ENCODE measurements at regions not wholly inside any gene's neighbourhood (a gene's known extent, or its start where the extent isn't known, plus 50 kb on each side); places are given as distances from the start of the nearest gene placed in this dataset.

- H3K4me3 ChIP-seq, result no peak overlapping the region
- no peak overlapping the region for H3K4me2 ChIP-seq
- H4K20me1 ChIP-seq, result no peaks in the 10 kb centered on the region
- H3K9me3 ChIP-seq (replicated peaks in 1 of 11), result 0 out of 22 replicates have a peak, but pooled peaks cover 0 to 4% (median 0%) of the 10 kb centered on the region in 11 experiments
- no peak for TF ChIP-seq Cebpa-rat (IDR thresholded peaks at IDR 0.05)
- no peak overlapping the region for H3K27ac ChIP-seq
- H3K36me3 ChIP-seq, result no peaks in the 10 kb centered on the region
- no peaks in the 10 kb centered on the region for H3K27me3 ChIP-seq
- H3K9ac ChIP-seq, result no peak overlapping the region
- H3K4me1 ChIP-seq, result peaks cover 0 to 7% (median 1%) of the 10 kb centered on the region in 10 experiments; a peak in 2 of 20 replicates
These were observed 271.1 kb upstream of the CLEC14A start for GRCh38 chr14:38526826-38527501.

GRCh38 chr14:38524636-38525509 lies 269.0 kb upstream of the CLEC14A start:
- Histone ChIP-seq H3K4me2 (no peak overlapping the region), H3K27ac (no peak overlapping the region), H4K20me1 (no peaks in the 10 kb centered on the region)

GRCh38 chr14:38522724-38523123 lies 266.8 kb upstream of the CLEC14A start:
- Histone ChIP-seq H3K4me3 (no peak overlapping the region), H3K27me3 (no peaks in the 10 kb centered on the region), H3K9ac (no peak overlapping the region), H3K4me2 (0 out of 22 replicates have a peak overlapping the region, but pooled peaks of 1 of the 11 experiments have one; percentile 11), H3K27ac (no peak overlapping the region), H3K36me3 (no peaks in the 10 kb centered on the region), H3K4me1 (peaks cover 0 to 7% (median 0%) of the 10 kb centered on the region in 10 experiments; a peak in 2 of 20 replicates), H3K9me3 (replicated peaks in 1 of 11) (no peaks in the 10 kb centered on the region), H4K20me1 (no peaks in the 10 kb centered on the region)
- no peak for TF ChIP-seq Cebpa-rat (IDR thresholded peaks at IDR 0.05)

More at GRCh38 chr14:38524636-38525509, 269.0 kb upstream of the CLEC14A start:
- no peak for TF ChIP-seq Cebpa-rat (IDR thresholded peaks at IDR 0.05)
- H3K4me3 ChIP-seq, result no peak overlapping the region
- H3K27me3 ChIP-seq, result no peaks in the 10 kb centered on the region
- H3K36me3 ChIP-seq, result no peaks in the 10 kb centered on the region
- H3K9me3 ChIP-seq (replicated peaks in 1 of 11), result no peaks in the 10 kb centered on the region
- H3K4me1 ChIP-seq, result peaks cover 0 to 7% (median 0%) of the 10 kb centered on the region in 10 experiments; a peak in 2 of 20 replicates
- no peak overlapping the region for H3K9ac ChIP-seq

- TF ChIP-seq Cebpa-rat (IDR thresholded peaks at IDR 0.05), result no peak
- no peak overlapping the region for H3K4me2 ChIP-seq
- H3K36me3 ChIP-seq, result no peaks in the 10 kb centered on the region
These were observed 265.7 kb upstream of the CLEC14A start for GRCh38 chr14:38521591-38521990.

GRCh38 chr14:38517426-38517825 lies 261.5 kb upstream of the CLEC14A start:
- H3K4me1 ChIP-seq, result peaks cover 0 to 3% (median 0%) of the 10 kb centered on the region in 10 experiments; a peak in 2 of 20 replicates
- no peaks in the 10 kb centered on the region for H3K9me3 ChIP-seq (replicated peaks in 1 of 11)
- H3K36me3 ChIP-seq, result no peaks in the 10 kb centered on the region
- H3K9ac ChIP-seq, result no peak overlapping the region
- no peaks in the 10 kb centered on the region for H4K20me1 ChIP-seq
- H3K4me2 ChIP-seq, result no peak overlapping the region
- no peaks in the 10 kb centered on the region for H3K27me3 ChIP-seq
- no peak overlapping the region for H3K4me3 ChIP-seq
- TF ChIP-seq Cebpa-rat (IDR thresholded peaks at IDR 0.05), result no peak
- no peak overlapping the region for H3K27ac ChIP-seq

More at GRCh38 chr14:38521591-38521990, 265.7 kb upstream of the CLEC14A start:
- no peaks in the 10 kb centered on the region for H3K27me3 ChIP-seq
- no peak overlapping the region for H3K27ac ChIP-seq
- H3K9ac ChIP-seq, result no peak overlapping the region
- peaks cover 0 to 7% (median 0%) of the 10 kb centered on the region in 10 experiments; a peak in 2 of 20 replicates for H3K4me1 ChIP-seq
- no peaks in the 10 kb centered on the region for H4K20me1 ChIP-seq
- no peaks in the 10 kb centered on the region for H3K9me3 ChIP-seq (replicated peaks in 1 of 11)
- no peak overlapping the region for H3K4me3 ChIP-seq

GRCh38 chr14:38512236-38512635 lies 256.3 kb upstream of the CLEC14A start:
- TF ChIP-seq Cebpa-rat (IDR thresholded peaks at IDR 0.05), result no peak
- Histone ChIP-seq H3K27me3 (no peaks in the 10 kb centered on the region), H3K27ac (no peak overlapping the region), H3K9me3 (replicated peaks in 1 of 11) (no peaks in the 10 kb centered on the region), H3K36me3 (no peaks in the 10 kb centered on the region), H4K20me1 (no peaks in the 10 kb centered on the region), H3K9ac (no peak overlapping the region), H3K4me3 (no peak overlapping the region), H3K4me1 (no peaks in the 10 kb centered on the region), H3K4me2 (no peak overlapping the region)

GRCh38 chr14:38507299-38507698 lies 251.4 kb upstream of the CLEC14A start:
- H3K9ac ChIP-seq, result no peak overlapping the region
- H3K9me3 ChIP-seq (replicated peaks in 1 of 11), result no peaks in the 10 kb centered on the region; a peak in 2 of 22 replicates

GRCh38 chr14:38505973-38506249 lies 250.0 kb upstream of the CLEC14A start:
- Histone ChIP-seq H3K27me3 (no peaks in the 10 kb centered on the region), H3K4me2 (no peak overlapping the region), H3K36me3 (no peaks in the 10 kb centered on the region), H3K9ac (no peak overlapping the region), H4K20me1 (no peaks in the 10 kb centered on the region), H3K9me3 (replicated peaks in 1 of 11) (no peaks in the 10 kb centered on the region; a peak in 2 of 22 replicates), H3K27ac (no peak overlapping the region), H3K4me3 (no peak overlapping the region), H3K4me1 (no peaks in the 10 kb centered on the region)
- TF ChIP-seq Cebpa-rat (IDR thresholded peaks at IDR 0.05), result no peak

More at GRCh38 chr14:38507299-38507698, 251.4 kb upstream of the CLEC14A start:
- H4K20me1 ChIP-seq, result no peaks in the 10 kb centered on the region
- H3K27ac ChIP-seq, result no peak overlapping the region
- no peaks in the 10 kb centered on the region for H3K36me3 ChIP-seq
- no peak for TF ChIP-seq Cebpa-rat (IDR thresholded peaks at IDR 0.05)
- H3K27me3 ChIP-seq, result no peaks in the 10 kb centered on the region
- H3K4me2 ChIP-seq, result no peak overlapping the region
- no peak overlapping the region for H3K4me3 ChIP-seq
- H3K4me1 ChIP-seq, result no peaks in the 10 kb centered on the region

GRCh38 chr14:38505221-38505972 lies 249.5 kb upstream of the CLEC14A start:
- Histone ChIP-seq H3K9ac (no peak overlapping the region), H3K4me3 (no peak overlapping the region), H4K20me1 (no peaks in the 10 kb centered on the region), H3K27me3 (no peaks in the 10 kb centered on the region), H3K4me1 (peaks cover 0 to 5% (median 0%) of the 10 kb centered on the region in 10 experiments; a peak in 3 of 20 replicates), H3K36me3 (no peaks in the 10 kb centered on the region), H3K9me3 (replicated peaks in 1 of 11) (no peaks in the 10 kb centered on the region; a peak in 2 of 22 replicates), H3K4me2 (no peak overlapping the region), H3K27ac (no peak overlapping the region)
- TF ChIP-seq Cebpa-rat (IDR thresholded peaks at IDR 0.05), result no peak
